Fibroblast of skin of abdomen (primary cell): ENCODE measurements at regions not wholly inside any gene's neighbourhood (a gene's known extent, or its start where the extent isn't known, plus 50 kb on each side); places are given as distances from the start of the nearest gene placed in this dataset.

Source experiments
- DNase-seq: peaks from one replicate; pipeline ENCODE4 v3.0.0-alpha.2; 2013

GRCh38 chr7:69122953-69123352 lies 475.3 kb upstream of the AUTS2 start:
- DNase-seq = no peak

GRCh38 chr7:69126896-69127479 lies 471.3 kb upstream of the AUTS2 start:
- DNase-seq = no peak

- peak; percentile 23 for DNase-seq
Observed at GRCh38 chr7:69129524-69129923, 468.8 kb upstream of the AUTS2 start.

- DNase-seq = no peak
Observed at GRCh38 chr7:69129951-69130350, 468.3 kb upstream of the AUTS2 start.

- DNase-seq = no peak
Observed at GRCh38 chr7:69130396-69130795, 467.9 kb upstream of the AUTS2 start.

- no peak for DNase-seq
Observed at GRCh38 chr7:69134316-69134715, 464.0 kb upstream of the AUTS2 start.

- DNase-seq = no peak
Observed at GRCh38 chr7:69147631-69148030, 450.6 kb upstream of the AUTS2 start.

GRCh38 chr7:69149804-69150782 lies 448.2 kb upstream of the AUTS2 start:
- no peak for DNase-seq

GRCh38 chr7:69162326-69162725 lies 435.9 kb upstream of the AUTS2 start:
- DNase-seq = no peak

- DNase-seq = peak; percentile 69
Observed at GRCh38 chr7:69162931-69163670, 435.2 kb upstream of the AUTS2 start.

- no peak for DNase-seq
Observed at GRCh38 chr7:69166979-69167516, 431.2 kb upstream of the AUTS2 start.

GRCh38 chr7:69169386-69169785 lies 428.9 kb upstream of the AUTS2 start:
- no peak for DNase-seq

GRCh38 chr7:69172357-69173077 lies 425.8 kb upstream of the AUTS2 start:
- no peak for DNase-seq

- DNase-seq = no peak
Observed at GRCh38 chr7:69173341-69173740, 424.9 kb upstream of the AUTS2 start.

GRCh38 chr7:69173846-69174245 lies 424.4 kb upstream of the AUTS2 start:
- peak; percentile 81 for DNase-seq

- peak; percentile 53 for DNase-seq
Observed at GRCh38 chr7:69176841-69177240, 421.4 kb upstream of the AUTS2 start.

GRCh38 chr7:69177461-69177861 lies 420.8 kb upstream of the AUTS2 start:
- peak; percentile 50 for DNase-seq

GRCh38 chr7:69177941-69178494 lies 420.3 kb upstream of the AUTS2 start:
- peak; percentile 97 for DNase-seq

- DNase-seq = no peak
Observed at GRCh38 chr7:69180662-69181061, 417.6 kb upstream of the AUTS2 start.

GRCh38 chr7:69182596-69183467 lies 415.4 kb upstream of the AUTS2 start:
- no peak for DNase-seq

- no peak for DNase-seq
Observed at GRCh38 chr7:69184339-69184738, 413.9 kb upstream of the AUTS2 start.
